H9 (cell line): ENCODE measurements at regions not wholly inside any gene's neighbourhood (a gene's known extent, or its start where the extent isn't known, plus 50 kb on each side); places are given as distances from the start of the nearest gene placed in this dataset.

Experiments
- DNase-seq: peaks from one replicate; pipeline ENCODE4 v3.0.0-alpha.2; 2017
- H2AFZ ChIP-seq: one replicate; pipeline ENCODE4 v1.6.1; 2013; ENCODE audit warnings: mild to moderate bottlenecking, low read length, control low read depth, moderate library complexity
- H2AK5ac ChIP-seq: 2 replicates; pipeline ENCODE4 v1.6.1; 2013; ENCODE audit warnings: low read length, control low read depth, mixed read lengths; ENCODE audit not compliant: insufficient read length
- H2BK120ac ChIP-seq: one replicate; pipeline ENCODE4 v1.6.1; 2013; ENCODE audit warnings: low read depth, mild to moderate bottlenecking, low read length, control low read depth, inconsistent platforms; ENCODE audit not compliant: poor library complexity, severe bottlenecking
- H2BK12ac ChIP-seq: 2 replicates; pipeline ENCODE4 v1.6.1; 2013; ENCODE audit warnings: low read length, control low read depth, mixed read lengths, low read depth; ENCODE audit not compliant: insufficient read length
- H2BK15ac ChIP-seq: 2 replicates; pipeline ENCODE4 v1.6.1; 2013; ENCODE audit warnings: low read depth, low read length, control low read depth
- H2BK20ac ChIP-seq: one replicate; pipeline ENCODE4 v1.6.1; 2013; ENCODE audit warnings: low read depth, mild to moderate bottlenecking, low read length, control low read depth, inconsistent platforms; ENCODE audit not compliant: poor library complexity, severe bottlenecking
- H2BK5ac ChIP-seq: 2 replicates; pipeline ENCODE4 v1.6.1; 2013; ENCODE audit warnings: low read length, control low read depth, mixed read lengths; ENCODE audit not compliant: insufficient read length
- H3K14ac ChIP-seq: 2 replicates; pipeline ENCODE4 v1.6.1; 2013; ENCODE audit warnings: low read length, control low read depth; ENCODE audit not compliant: insufficient read depth
- H3K18ac ChIP-seq: 2 replicates; pipeline ENCODE4 v1.6.1; 2013; ENCODE audit warnings: low read depth, mild to moderate bottlenecking, mixed read lengths, low read length, control low read depth; ENCODE audit not compliant: insufficient read length
- H3K23ac ChIP-seq: 2 replicates; pipeline ENCODE4 v1.6.1; 2013; ENCODE audit warnings: low read length, control low read depth, mixed read lengths, low read depth; ENCODE audit not compliant: insufficient read length
- H3K23me2 ChIP-seq: 2 replicates; pipeline ENCODE4 v1.6.1; 2013; ENCODE audit warnings: low read depth, mild to moderate bottlenecking, mixed read lengths, low read length, control low read depth; ENCODE audit not compliant: insufficient read length, poor library complexity, severe bottlenecking
- H3K27ac ChIP-seq: 2 replicates; pipeline ENCODE4 v1.5.1; 2013; ENCODE audit warnings: low read length, control low read depth, mixed read lengths, low read depth; ENCODE audit not compliant: insufficient read length
- H3K27me3 ChIP-seq: 2 replicates; pipeline ENCODE4 v1.6.1; 2013; ENCODE audit warnings: low read length, control low read depth, inconsistent platforms; ENCODE audit not compliant: insufficient read depth
- H3K4ac ChIP-seq: 2 replicates; pipeline ENCODE4 v1.6.1; 2013; ENCODE audit warnings: low read depth, mild to moderate bottlenecking, control low read depth, inconsistent platforms, low read length, moderate library complexity
- H3K4me1 ChIP-seq: 2 replicates; pipeline ENCODE4 v1.6.1; 2013; ENCODE audit warnings: low read length, control low read depth, inconsistent platforms; ENCODE audit not compliant: insufficient read depth
- H3K4me2 ChIP-seq: 2 replicates; pipeline ENCODE4 v1.6.1; 2013; ENCODE audit warnings: low read length, control low read depth, mixed read lengths; ENCODE audit not compliant: insufficient read length, insufficient read depth
- H3K56ac ChIP-seq: 2 replicates; pipeline ENCODE4 v1.6.1; 2013; ENCODE audit warnings: low read depth, mild to moderate bottlenecking, mixed read lengths, low read length, control low read depth; ENCODE audit not compliant: insufficient read length
- H3K79me1 ChIP-seq: 2 replicates; pipeline ENCODE4 v1.6.1; 2013; ENCODE audit warnings: low read depth, mild to moderate bottlenecking, moderate library complexity, low read length, control low read depth, inconsistent platforms; ENCODE audit not compliant: insufficient read depth, poor library complexity, severe bottlenecking
- H3K79me2 ChIP-seq: 2 replicates; pipeline ENCODE4 v1.6.1; 2013; ENCODE audit warnings: low read length, control low read depth, inconsistent platforms; ENCODE audit not compliant: insufficient read depth
- H3K9ac ChIP-seq: 2 replicates; pipeline ENCODE4 v1.6.1; 2013; ENCODE audit warnings: low read length, control low read depth, mixed read lengths; ENCODE audit not compliant: insufficient read length; ENCODE audit errors: extremely low read depth
- H3K9me3 ChIP-seq: one replicate; pipeline ENCODE4 v1.6.1; 2013; ENCODE audit warnings: low read depth, low read length, inconsistent platforms; ENCODE audit not compliant: control insufficient read depth
- H3T11ph ChIP-seq: one replicate; pipeline ENCODE4 v1.6.1; 2013; ENCODE audit warnings: mild to moderate bottlenecking, low read length, control low read depth, inconsistent platforms
- H4K20me1 ChIP-seq: one replicate; pipeline ENCODE4 v1.6.1; 2013; ENCODE audit not compliant: control insufficient read depth, insufficient read length, insufficient read depth
- H4K5ac ChIP-seq: 2 replicates; pipeline ENCODE4 v1.6.1; 2013; ENCODE audit warnings: low read depth, mild to moderate bottlenecking, mixed read lengths, low read length, control low read depth; ENCODE audit not compliant: insufficient read length
- H4K8ac ChIP-seq: replicated peaks from 2 replicates; pipeline ENCODE4 v1.6.1; 2013; ENCODE audit warnings: low read length, control low read depth, mixed read lengths, low read depth; ENCODE audit not compliant: insufficient read length
- H4K91ac ChIP-seq: 2 replicates; pipeline ENCODE4 v1.6.1; 2013; ENCODE audit warnings: low read depth, mild to moderate bottlenecking, moderate library complexity, mixed read lengths, low read length, control low read depth; ENCODE audit not compliant: insufficient read length
- H3K27ac Mint-ChIP-seq, 3 experiments: 2 replicates in 2 of 3; 3 replicates in 1 of 3; pipeline ENCODE4 v1.8.0; 2020 to 2021; ENCODE audit warnings: mixed read lengths in 3 of 3, mild to moderate bottlenecking in 1 of 3, moderate library complexity in 1 of 3
- H3K27me3 Mint-ChIP-seq: 2 replicates; pipeline ENCODE4 v1.8.0; 2021; ENCODE audit warnings: low read depth, mild to moderate bottlenecking, moderate library complexity, mixed read lengths
- H3K36me3 Mint-ChIP-seq, 3 experiments: 2 replicates in 2 of 3; 3 replicates in 1 of 3; pipeline ENCODE4 v1.8.0; 2020 to 2021; ENCODE audit warnings: low read depth in 3 of 3, mixed read lengths in 3 of 3; ENCODE audit not compliant: insufficient read depth in 1 of 3
- H3K4me1 Mint-ChIP-seq, 2 experiments: 2 replicates each; pipeline ENCODE4 v1.8.0; 2020; ENCODE audit warnings: mixed read lengths in 2 of 2
- H3K4me3 Mint-ChIP-seq, 2 experiments: 2 replicates in 1 of 2; 3 replicates in 1 of 2; pipeline ENCODE4 v1.8.0; 2020 to 2021; ENCODE audit warnings: mild to moderate bottlenecking in 2 of 2, mixed read lengths in 2 of 2, moderate library complexity in 1 of 2
- H3K9me3 Mint-ChIP-seq, 2 experiments: 2 replicates in 1 of 2; 3 replicates in 1 of 2; pipeline ENCODE4 v1.8.0; 2020; ENCODE audit warnings: mild to moderate bottlenecking in 2 of 2, mixed read lengths in 2 of 2, moderate library complexity in 1 of 2
- WGBS: extraction: QIAGEN DNeasy Blood & Tissue Kit; methylation state at CpG from one replicate; pipeline ENCODE4 v1.1.7; 2013; ENCODE audit warnings: missing lambda C conversion rate, low lambda C conversion rate, mixed read lengths; ENCODE audit not compliant: insufficient read length; ENCODE audit errors: extremely low coverage; 5-methylcytosine and 5-hydroxymethylcytosine counted together
- TF ChIP-seq, protein P1 (sequence below): fragments of 200-600 bp; sonication (generic); conservative IDR thresholded peaks from 3 replicates; pipeline ENCODE4 v1.8.0; 2021; ENCODE audit warnings: antibody characterized with exemption, mild to moderate bottlenecking

DNA sequence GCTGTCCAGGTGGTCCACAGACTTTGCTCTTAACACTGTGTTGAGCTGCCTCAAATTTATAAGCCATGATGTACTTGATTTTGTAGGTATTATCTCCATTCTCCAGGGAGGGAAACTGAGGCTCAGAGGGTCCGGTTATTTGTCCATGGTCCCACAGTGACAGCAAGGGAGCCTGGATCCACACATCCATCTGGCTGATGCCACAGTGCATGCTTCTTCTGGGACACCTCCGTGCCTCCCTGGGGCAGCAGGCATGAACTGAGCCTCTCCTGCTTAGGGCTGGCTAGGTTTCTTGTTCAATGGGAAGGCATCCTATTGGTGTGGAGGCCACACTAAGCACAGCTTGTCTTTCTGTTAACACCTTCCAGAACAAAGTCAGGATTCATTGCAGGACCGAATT is 317.3 kb downstream of the AJAP1 start:
- DNase-seq = no peak

More for the DNA sequence above, 317.3 kb downstream of the AJAP1 start:
- H3K36me3 Mint-ChIP-seq = peaks cover 0 to 5% (median 4%) of the 10 kb centered on the region in 3 experiments; a peak in 3 of 7 replicates
- Histone ChIP-seq H3K4me2 (no peak overlapping the region), H2BK15ac (no peak overlapping the region), H4K8ac (no peak overlapping the region), H3K9ac (no peak overlapping the region), H3K27ac (no peak overlapping the region), H4K5ac (no peak overlapping the region), H3K4me1 (no peaks in the 10 kb centered on the region), H2BK12ac (no peak overlapping the region), H3K79me1 (no peaks in the 10 kb centered on the region), H3K4ac (no peak overlapping the region), H3T11ph (no peak overlapping the region), H2BK20ac (no peak overlapping the region), H3K56ac (no peak overlapping the region), H4K91ac (no peak overlapping the region), H3K27me3 (no peaks in the 10 kb centered on the region), H3K79me2 (no peaks in the 10 kb centered on the region), H4K20me1 (no peaks in the 10 kb centered on the region), H3K9me3 (no peaks in the 10 kb centered on the region), H3K23me2 (no peaks in the 10 kb centered on the region), H2AFZ (no peak overlapping the region), H2AK5ac (no peak overlapping the region), H2BK5ac (no peak overlapping the region), H3K14ac (no peak overlapping the region), H3K18ac (no peak overlapping the region), H3K23ac (no peak overlapping the region), H2BK120ac (no peak overlapping the region)
- no CpG with 5 or more reads among the region's 3 CpGs for WGBS
- no peak overlapping the region for H3K27ac Mint-ChIP-seq
- no peak overlapping the region for H3K4me3 Mint-ChIP-seq
- TF ChIP-seq, protein P1, sequence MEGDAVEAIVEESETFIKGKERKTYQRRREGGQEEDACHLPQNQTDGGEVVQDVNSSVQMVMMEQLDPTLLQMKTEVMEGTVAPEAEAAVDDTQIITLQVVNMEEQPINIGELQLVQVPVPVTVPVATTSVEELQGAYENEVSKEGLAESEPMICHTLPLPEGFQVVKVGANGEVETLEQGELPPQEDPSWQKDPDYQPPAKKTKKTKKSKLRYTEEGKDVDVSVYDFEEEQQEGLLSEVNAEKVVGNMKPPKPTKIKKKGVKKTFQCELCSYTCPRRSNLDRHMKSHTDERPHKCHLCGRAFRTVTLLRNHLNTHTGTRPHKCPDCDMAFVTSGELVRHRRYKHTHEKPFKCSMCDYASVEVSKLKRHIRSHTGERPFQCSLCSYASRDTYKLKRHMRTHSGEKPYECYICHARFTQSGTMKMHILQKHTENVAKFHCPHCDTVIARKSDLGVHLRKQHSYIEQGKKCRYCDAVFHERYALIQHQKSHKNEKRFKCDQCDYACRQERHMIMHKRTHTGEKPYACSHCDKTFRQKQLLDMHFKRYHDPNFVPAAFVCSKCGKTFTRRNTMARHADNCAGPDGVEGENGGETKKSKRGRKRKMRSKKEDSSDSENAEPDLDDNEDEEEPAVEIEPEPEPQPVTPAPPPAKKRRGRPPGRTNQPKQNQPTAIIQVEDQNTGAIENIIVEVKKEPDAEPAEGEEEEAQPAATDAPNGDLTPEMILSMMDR = no peak
- peaks cover 0 to 3% of the 10 kb centered on the region in 2 experiments; a peak in 3 of 4 replicates for H3K4me1 Mint-ChIP-seq
- H3K27me3 Mint-ChIP-seq = peaks cover 6% of the 10 kb centered on the region; the same call in 1 of the 2 replicates
- peaks cover 4 to 14% of the 10 kb centered on the region in 2 experiments; a peak in 4 of 5 replicates for H3K9me3 Mint-ChIP-seq
